ENCODE measurements at regions not wholly inside any gene's neighbourhood (a gene's known extent, or its start where the extent isn't known, plus 50 kb on each side); places are given as distances from the start of the nearest gene placed in this dataset.

DNA sequence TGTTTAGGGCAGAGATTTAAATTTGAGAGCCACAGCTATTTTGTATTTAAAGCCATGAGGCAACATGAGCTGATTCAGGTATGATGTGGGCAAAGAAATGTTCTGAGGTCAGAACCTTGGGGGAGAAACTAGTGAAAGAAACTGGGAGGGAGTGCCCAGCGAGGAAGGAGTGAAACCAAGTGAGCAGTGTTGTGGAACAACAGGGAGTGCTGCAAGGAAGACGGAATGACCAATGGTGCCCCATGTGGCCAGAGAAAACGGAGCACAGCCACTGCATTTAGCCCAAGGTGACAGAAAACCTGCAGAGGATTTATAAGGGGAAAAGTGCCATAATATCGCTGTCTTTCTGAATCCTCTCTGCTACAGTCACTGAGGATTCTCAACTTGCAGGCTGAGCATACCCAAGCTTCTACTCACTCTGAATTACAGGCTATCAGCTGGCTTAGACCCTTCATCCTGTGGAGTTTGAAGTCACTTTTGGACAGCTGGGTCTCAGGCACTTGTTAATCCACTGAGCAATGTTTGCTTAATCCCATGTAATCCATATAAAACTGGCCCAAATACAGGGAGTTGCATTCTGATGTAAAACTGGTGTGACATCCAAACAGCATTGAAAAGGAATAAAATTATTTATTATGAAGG lies 777.3 kb downstream of the CCSER2 start:
- TF ChIP-seq POLR2A (IDR thresholded peaks at IDR 0.05; ENCODE audit: low read depth, low read length) (no peak), FOS (IDR thresholded peaks at IDR 0.05; ENCODE audit: low read depth, low read length) (no peak), RFX5 (IDR thresholded peaks at IDR 0.05; ENCODE audit: low read depth, low read length) (no peak), BHLHE40 (IDR thresholded peaks at IDR 0.05; ENCODE audit: low read depth, low read length) (no peak)
- TF ChIP-seq, protein P1, sequence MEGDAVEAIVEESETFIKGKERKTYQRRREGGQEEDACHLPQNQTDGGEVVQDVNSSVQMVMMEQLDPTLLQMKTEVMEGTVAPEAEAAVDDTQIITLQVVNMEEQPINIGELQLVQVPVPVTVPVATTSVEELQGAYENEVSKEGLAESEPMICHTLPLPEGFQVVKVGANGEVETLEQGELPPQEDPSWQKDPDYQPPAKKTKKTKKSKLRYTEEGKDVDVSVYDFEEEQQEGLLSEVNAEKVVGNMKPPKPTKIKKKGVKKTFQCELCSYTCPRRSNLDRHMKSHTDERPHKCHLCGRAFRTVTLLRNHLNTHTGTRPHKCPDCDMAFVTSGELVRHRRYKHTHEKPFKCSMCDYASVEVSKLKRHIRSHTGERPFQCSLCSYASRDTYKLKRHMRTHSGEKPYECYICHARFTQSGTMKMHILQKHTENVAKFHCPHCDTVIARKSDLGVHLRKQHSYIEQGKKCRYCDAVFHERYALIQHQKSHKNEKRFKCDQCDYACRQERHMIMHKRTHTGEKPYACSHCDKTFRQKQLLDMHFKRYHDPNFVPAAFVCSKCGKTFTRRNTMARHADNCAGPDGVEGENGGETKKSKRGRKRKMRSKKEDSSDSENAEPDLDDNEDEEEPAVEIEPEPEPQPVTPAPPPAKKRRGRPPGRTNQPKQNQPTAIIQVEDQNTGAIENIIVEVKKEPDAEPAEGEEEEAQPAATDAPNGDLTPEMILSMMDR (conservative IDR thresholded peaks at IDR 0.05; ENCODE audit: low read depth, low read length), result no peak
